GM21423 (cell line): ENCODE measurements at regions not wholly inside any gene's neighbourhood (a gene's known extent, or its start where the extent isn't known, plus 50 kb on each side); places are given as distances from the start of the nearest gene placed in this dataset.

Experiments used
- ATAC-seq: cut with Tn5 transposase; IDR thresholded peaks from one replicate; pipeline ENCODE4 v1.9.1; 2021; ENCODE audit warnings: mild to moderate bottlenecking, moderate library complexity; ENCODE audit not compliant: unreplicated experiment

DNA sequence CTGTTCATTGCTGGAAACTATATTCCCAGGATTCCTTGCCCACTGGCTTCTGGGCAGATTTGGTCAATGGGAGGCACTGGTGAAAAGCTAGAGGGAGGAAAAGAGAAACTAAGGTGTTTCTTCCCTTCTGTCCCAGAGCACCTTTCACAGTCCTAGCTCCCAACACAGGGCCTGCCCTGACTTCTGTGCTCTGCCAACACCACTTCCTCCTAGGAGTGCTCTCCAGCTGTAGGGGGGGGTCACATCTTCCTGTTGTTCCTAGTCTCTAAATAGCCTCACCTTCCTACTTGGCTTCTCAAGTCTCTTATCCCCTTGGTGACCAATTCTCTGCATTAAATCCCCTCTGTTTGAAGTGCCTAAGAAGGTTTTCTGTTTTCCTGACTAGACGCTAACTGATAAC is 115.4 kb downstream of the ADRB2 start:
- no peak for ATAC-seq

DNA sequence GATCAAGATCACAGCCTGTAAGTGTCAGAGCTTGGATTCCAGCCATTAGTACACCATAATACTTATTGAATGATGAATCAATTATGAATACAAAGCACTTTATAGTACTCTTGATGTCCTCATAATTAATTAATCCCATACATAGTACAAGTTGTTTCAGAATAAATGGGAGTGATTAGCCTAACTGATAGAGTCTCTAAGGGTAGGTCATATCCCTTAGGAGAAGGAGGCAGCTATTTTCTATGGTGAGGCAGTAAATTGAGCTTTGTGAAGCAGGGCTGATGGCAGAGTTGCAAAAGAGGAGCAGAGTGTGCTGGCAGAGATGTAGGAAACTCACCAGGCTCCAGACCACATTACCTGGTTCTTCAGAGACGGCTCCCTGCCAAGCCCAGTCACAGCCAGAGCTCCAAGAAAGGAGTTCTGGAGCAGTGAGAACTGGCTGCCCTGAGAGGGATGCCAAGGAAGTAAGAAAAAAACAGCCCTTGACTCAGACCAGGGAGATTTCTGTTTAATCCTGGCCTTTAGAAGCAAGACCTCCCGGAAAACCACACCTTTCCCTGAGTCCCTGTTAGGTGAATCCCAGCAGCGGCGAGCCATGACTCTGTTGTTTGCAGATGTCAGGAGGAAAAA is 112.9 kb downstream of the SH3TC2 start:
- no peak for ATAC-seq

DNA sequence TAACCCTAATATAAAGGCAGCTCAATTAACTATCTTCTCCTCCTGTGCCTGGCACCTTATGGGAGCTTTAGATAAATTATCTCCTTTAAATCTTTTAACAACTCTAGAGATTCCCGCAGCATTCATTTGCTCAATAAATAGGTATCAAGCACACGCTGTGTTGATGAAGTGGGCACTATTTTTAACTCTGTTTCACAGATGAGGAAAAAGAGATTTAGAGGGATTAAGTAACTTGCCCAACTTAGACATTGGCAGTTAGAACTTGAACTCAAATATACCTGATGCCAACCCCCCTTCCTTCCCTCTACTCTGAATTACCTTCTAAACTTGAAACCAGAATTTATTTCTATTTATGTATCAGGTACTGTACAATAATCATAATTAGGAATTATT is 112.4 kb downstream of the SH3TC2 start:
- no peak for ATAC-seq

DNA sequence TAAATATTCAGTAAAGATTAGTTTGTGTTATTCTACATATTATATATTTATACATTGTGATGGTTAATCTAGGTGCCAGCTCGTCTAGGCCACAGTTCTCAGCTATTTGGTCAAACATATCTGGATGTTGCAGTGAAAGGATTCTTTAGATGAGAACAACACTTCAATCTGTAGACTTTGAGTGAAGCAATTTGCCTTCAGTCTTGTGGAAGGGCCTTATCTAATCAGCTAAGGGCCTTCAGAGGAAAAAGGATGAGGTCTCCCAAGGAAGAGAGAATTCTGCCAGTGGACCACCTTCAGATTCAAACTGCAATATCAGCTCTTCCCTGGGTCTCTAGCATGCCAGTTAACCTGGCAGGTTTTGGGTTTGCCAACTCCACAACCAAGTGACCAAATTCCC is 112.0 kb downstream of the SH3TC2 start:
- ATAC-seq, result no peak

DNA sequence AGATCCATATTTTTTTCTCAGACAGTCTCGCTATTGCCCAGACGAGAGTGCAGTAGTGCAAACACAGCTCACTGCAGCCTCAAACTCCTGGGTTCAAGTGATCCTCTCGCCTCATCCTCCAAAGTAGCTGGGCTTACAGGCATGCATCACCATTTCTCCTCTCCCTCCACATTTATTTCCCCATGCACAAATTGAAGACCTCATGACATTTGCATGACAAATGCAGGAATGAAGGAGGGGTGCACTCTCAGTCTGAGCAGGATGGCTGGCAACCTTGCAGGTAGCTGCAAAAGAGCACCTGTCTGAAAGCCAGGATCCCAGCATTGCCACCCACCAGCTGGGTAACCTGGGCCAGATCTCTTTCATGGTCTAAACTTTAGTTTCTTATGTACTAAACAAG is 111.2 kb downstream of the SH3TC2 start:
- no peak for ATAC-seq

DNA sequence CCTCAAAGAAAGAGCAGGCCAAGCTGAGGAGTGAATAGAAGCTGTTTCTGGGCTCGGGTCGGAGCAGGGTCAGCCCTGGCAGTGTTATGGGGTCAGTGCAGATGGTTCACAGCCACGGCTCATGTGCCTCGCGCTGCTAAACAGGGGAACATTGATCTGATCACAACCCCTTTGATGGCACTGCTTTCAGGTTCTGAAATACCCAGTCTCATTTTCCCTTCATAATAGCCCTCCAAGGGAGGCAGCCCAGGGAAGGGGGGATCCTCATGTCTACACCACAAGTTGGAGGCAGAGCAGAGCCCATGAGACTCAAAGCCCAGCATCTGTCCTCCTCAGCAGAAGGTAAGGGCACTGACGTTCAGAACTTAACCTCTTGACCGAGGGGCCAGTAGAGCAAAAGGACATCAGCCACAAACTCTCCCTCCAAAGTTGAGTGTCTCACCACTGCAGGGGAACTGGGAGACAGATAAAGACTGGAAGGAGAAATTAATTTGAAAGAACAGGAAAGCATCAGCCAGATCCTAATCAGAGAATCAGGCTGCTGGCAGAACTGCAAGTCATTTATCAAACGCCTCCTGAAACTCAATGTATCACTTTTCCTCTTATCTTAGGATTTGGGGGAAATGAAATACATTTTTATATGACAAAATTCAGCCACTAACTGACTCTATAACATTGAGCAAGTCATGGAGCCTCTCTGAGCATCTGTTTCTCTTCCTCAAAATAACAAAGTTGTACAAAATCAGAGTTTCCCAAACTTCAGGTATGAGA is 110.6 kb downstream of the SH3TC2 start:
- ATAC-seq, result no peak

DNA sequence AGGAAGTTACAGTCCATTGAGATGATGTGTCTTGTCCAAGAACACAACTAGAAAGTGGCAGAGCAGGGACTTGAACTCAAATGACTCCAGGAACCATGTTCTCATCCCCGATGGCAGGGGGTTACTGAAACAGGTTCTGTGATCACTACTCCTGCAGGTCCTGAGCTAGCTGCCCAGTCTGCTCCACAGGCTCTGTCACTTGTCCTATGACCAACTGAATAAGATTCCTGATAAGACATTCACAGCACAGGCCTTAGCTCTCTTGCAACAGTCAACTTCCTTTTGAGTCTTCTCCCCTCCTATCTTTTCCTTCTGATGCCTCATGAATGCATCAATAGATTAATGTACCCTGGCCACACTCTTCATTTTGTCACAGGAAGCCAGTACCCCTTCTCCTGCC is 109.2 kb downstream of the SH3TC2 start:
- ATAC-seq, result no peak
